ENCODE measurements at regions not wholly inside any gene's neighbourhood (a gene's known extent, or its start where the extent isn't known, plus 50 kb on each side); places are given as distances from the start of the nearest gene placed in this dataset.
"Not testable (repeated sequence)": the region's sequence is repeated elsewhere in the genome, so short reads cannot be mapped to it uniquely, and the experiment has no call there.

DNA sequence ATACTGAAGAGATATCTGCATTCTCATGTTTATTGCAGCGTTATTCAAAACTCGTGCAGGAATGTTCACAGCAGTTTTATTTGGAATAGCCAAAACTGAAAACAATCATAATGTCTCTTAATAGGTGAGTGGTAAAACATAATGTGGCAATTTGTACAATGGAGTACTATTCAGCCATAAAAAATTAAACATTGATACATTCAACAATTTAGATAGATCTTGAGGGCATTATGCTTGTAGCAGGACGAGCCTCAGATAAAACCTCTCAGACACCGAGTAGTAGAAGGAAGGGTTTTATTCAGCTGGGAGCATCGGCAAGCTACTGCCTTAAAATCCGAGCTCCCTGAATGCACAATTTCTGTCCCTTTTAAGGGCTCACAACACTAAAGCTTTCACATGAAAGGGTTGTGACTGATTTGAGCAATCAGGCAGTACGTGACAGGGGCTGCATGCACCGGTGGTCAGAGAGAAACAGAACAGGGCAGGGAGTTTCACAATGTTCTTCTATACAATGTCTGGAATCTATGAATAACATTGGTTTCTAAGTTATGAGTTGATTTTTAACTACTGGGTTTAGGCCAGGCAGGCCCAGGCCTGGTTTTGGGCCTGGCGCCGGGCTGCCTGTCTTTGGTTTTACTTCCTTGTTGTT is 195.3 kb upstream of the PRSS16 start:
- not testable (repeated sequence) for DNase-seq

DNA sequence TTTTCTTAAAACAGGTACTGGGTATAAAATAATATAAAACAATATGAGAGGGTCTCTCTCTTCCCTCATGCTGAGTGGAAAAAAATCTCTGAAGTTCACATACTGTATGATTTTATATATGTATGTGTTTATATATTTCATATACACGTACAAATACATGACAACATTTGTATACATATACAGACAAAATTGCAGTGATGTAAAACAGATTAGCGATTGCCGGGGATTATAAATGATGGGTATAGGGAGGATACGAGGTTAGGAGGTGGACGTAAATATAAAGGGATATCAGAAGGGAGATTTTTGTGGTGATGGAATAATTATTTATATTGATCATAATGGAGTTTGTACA is 194.8 kb upstream of the PRSS16 start:
- no peak for DNase-seq

- no peak for DNase-seq
Measured at GRCh38 chr6:27053738-27054137, 193.8 kb upstream of the PRSS16 start.

DNA sequence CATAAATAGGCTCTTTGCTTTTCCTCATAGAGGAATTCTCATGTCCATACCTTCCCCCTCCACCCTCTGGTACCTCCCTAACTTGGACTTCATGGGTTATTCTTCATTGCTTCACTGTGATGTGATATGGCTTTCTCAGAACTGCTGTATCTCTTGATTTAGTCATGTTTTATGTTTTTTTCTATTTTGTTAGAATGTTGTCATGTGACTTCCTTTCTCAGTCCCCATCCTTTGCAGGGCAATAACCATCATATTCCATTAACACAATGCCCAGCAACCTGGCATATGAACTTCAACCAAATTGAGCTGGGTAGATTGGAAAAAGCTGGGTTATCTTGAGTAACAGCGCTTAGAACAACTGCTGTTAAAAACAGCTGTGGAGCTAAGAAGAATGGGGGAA is 190.9 kb upstream of the PRSS16 start:
- no peak for DNase-seq

DNA sequence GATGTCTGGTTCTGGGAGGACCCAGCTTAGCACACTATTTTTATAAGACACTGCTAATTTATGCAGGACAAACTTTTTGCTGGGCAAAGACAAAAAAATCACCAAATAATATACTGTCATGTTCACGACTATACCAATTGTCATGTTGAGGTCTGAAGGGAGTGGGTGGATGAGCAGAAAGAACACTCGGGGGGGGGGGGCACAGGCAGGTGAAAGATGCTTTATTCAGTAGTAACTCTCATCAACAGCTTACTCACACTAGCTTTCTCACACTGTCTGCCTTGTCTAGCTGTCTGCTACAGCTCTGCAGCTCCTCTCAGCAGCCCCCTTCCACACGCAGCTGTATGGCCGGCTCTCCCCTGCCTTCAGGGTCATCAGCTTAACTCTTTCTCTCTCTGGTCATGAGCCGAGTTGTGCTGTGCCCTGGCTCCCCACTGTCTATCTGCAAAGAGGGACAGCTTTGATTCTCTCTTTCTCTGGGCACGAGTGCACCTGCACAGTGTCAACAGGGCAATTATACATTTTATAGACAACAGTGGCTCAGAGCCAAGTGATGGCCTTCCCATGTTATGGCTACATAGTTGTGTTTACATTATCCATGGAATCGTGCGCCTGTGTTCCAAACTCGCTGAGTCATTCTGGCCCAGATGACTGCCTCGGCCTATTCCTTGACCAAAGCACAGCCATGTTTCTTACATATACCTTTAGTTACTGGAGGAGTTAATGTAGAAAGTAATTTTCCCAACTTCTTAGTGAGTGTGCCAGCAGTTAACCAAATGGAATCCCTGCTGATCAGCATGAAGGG is 187.7 kb upstream of the PRSS16 start:
- DNase-seq, result no peak

DNA sequence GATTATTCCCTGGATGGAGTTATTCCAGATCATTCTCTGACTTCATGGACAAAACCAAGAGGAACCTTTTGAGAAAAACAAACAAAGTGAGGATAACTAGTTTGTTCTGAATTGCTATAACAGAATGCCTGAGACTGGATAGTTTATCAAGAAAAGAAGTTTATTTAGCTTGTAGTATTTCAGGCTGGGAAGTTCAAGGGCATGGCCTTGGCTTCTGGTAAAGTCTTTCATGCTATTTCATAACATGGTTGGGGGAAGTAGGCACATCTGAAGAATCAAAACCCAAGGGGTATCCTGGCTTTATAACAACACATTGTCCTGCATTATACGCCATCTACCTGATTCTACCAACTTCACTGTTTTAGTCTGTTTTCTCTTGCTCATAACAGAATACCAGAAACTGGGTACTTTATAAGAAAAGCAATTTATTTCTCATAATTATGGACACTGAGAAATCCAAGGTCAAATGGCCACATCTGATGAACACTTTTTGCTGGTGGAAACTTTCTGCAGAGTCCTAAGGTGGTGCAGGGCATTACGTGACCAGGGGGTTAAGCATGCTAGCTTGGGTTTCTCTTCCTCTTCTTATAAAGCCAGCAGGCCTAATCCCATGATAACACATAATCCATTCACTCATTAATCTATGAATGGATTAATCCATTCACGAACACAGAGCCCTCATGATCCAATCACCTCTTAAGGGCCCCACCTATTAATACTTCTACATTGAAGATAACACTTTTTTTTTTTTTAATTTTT is 186.1 kb upstream of the PRSS16 start:
- no peak for DNase-seq

DNA sequence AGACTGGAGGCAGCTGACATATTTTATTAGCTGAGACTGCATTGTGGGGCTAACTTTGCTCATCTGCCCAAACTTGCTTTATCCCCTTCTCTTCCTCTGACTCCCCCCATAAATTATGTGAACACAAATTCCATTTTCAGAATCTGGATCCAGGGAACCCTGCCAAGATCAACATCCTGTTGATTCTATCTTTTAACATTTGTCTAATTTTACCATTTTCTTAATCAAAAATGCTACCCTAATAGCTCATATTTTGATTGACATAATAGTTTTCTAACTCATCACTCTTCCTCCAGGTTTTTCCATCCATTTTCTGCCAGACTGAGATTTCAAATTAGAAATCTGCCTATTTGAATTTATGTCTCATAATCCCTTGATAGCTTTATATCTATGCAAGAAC is 184.7 kb upstream of the PRSS16 start:
- no peak for DNase-seq

- no peak for DNase-seq
Measured at GRCh38 chr6:27065183-27065582, 182.3 kb upstream of the PRSS16 start.

DNA sequence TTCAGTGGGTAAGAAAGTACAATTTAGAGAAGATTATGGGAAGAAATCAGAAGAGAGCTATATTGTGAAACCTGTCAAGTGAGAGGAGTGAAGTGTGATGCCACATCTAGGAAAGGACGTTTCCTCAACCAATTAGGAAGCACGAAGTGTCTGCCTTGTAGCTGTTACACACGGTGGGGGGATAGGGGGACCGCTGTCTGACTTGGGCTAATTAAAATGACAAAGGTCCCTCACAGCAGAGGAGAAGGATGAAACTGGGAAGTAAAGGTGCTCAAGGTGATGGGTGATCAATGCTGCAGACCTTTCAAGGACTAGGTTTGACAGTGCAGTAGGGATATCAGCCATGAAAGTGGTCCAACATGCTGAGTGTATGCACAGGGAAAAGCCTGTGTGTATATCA is 181.1 kb upstream of the PRSS16 start:
- DNase-seq, result no peak

- DNase-seq, result no peak
Measured at GRCh38 chr6:27066802-27067201, 180.7 kb upstream of the PRSS16 start.

- DNase-seq, result no peak
Measured at GRCh38 chr6:27073441-27073840, 174.1 kb upstream of the PRSS16 start.

DNA sequence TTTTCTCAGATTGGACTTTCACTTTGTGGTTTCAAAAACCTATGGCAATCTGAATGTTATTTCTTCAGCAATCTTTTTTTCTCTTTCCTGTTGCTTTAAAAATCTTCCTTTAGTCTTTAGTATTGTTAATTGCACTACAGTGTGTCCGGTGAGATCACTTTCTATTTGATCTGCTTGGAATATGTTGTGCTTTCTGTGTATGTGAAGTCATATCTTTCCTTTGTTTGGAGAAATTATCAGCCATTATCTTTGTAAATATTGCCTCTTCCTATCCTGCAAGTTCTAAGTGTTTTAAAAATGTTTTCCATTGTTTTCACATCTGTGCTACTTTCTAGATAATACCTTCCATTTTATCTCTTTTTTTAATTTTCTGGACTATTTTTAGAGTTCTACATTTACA is 171.4 kb upstream of the PRSS16 start:
- no peak for DNase-seq

- peak; percentile 34 to 60 for DNase-seq
Measured at GRCh38 chr6:27078734-27079357, 168.7 kb upstream of the PRSS16 start.

- no peak for DNase-seq
Measured at GRCh38 chr6:27081188-27081587, 166.3 kb upstream of the PRSS16 start.

- no peak for DNase-seq
Measured at GRCh38 chr6:27081931-27082330, 165.6 kb upstream of the PRSS16 start.

GRCh38 chr6:27088068-27088467 is 159.4 kb upstream of the PRSS16 start:
- no peak for DNase-seq

GRCh38 chr6:27091661-27092315 is 155.7 kb upstream of the PRSS16 start:
- peak in 1 of 2 donors; percentile 10 for DNase-seq

- no peak for DNase-seq
Measured at GRCh38 chr6:27092316-27092692, 155.2 kb upstream of the PRSS16 start.

DNA sequence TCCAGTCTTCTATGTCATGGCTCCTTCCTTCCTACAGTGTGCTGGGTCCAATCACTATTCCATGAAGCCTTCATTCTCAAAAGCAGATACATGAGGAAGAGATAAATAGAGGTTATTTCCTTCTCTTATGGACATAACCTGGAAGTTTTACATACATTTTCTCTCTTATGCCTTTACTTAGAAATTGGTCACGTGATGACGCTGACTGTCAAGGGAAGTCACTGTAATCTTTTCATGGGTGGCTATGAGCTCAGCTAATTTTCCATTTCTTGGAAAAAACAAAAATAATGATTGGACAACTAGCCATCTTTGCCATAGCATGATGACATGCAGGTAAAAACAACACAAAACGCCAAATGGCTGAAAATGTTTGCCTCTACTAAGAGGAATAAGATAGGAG is 151.6 kb upstream of the PRSS16 start:
- DNase-seq, result no peak

GRCh38 chr6:27096834-27097511 is 150.5 kb upstream of the PRSS16 start:
- DNase-seq, result peak; percentile 26 to 36

DNA sequence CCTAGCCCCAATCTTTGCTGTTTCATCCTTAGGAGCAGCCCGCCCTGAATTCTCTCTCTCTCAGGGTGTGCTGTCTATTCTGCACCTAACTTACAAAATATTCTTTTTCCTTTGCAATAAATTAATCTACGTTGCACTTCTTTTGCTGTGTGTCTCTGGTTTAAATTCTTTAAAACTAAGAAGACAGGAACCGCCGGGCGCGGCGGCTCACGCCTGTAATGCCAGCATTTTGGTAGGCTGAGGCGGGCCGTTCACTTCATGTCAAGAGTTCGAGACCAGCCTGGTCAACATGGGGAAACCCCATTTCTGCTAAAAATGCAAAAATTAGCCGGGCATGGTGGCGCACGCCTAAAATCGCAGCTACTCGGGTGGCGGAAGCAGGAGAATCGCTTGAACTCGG is 148.5 kb upstream of the PRSS16 start:
- DNase-seq, result no peak

Measured in right lung (tissue), 2 donors.